GM18520 (cell line): ENCODE measurements at regions not wholly inside any gene's neighbourhood (a gene's known extent, or its start where the extent isn't known, plus 50 kb on each side); places are given as distances from the start of the nearest gene placed in this dataset.
A peak's percentile ranks its signal among the peaks of the same experiment; 100 is the strongest.
"Not testable (repeated sequence)": the region's sequence is repeated elsewhere in the genome, so short reads cannot be mapped to it uniquely, and the experiment has no call there.

Experiments
- ATAC-seq: cut with Tn5 transposase; IDR thresholded peaks from one replicate; pipeline ENCODE4 v1.9.1; 2021; ENCODE audit not compliant: unreplicated experiment

- ATAC-seq: peak; percentile 29
Measured at GRCh38 chr13:79190932-79191331, 215.1 kb downstream of the RBM26 start.

DNA sequence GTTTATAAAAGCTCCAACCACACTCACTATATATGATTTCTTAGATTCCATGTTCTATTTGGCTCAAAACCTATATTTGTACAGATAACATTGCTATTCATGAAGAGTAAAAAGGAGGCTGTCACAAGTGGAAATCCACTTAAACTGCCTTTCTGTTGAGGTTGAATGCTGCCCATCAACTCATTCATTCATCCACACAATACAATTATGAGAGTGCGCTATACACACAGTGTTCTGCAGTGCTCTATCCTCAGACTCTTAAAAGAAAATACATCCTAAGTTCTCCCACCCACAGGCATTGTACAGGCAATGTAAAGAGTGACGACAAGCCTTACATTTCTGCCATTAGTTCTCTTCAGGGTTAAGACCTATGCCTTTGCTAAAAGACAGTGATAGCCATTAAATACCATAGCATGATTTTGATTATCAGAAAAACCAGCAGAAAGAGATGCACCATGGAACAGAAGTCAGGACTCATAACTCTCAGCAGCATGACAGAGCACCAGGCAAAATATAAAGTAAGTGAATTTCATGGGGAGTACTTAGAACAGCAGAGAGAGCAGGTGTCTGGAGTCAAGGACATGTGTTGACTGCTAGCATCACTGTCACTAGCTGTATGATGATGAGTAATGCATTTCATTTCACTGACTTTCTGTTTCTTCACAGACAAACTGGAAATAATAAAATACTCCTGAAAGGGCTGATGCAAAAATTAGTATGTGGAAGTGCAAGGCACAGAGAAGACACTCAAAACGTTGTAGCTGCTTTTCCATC, 218.0 kb downstream of the RBM26 start:
- no peak for ATAC-seq

DNA sequence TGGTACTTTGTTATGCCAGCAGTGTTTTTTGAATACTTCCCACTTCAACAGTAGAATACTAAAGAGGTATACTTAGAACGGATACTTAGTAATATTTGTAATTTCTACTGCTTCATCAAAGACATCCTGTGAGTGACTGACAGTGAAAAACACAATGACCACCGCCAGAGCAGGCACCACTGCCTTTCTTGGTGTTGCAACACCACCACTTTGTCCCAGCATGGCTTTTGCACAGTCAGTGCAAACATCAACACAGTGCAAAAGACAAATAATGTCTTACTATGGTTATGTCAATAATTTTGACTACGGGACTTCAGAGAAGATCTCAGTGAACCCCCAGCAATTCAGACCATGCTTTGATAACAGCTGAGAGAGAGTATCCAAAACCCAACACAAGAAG, 220.5 kb downstream of the RBM26 start:
- ATAC-seq: no peak

DNA sequence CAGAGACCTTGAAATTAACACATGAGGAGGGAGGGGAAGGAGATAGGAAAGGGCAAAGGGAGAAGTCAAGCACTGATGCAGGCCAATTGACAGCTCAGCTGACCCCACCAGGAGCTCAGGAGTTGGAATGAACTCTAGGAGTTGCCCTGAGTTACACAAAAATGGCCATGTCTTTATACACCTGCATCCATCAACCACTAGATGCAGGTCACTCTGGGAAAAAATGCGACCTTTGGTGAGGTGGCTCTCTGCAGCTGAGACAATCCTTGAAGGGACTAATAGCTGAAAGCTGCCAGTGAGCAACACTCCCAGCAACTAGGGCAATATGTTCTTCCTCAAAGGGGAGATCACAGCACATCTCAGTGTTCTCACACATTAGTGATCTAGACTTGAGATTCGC, 222.8 kb downstream of the RBM26 start:
- ATAC-seq: no peak

- ATAC-seq: not testable (repeated sequence)
Measured at GRCh38 chr13:79173691-79174090, 232.4 kb downstream of the RBM26 start.

DNA sequence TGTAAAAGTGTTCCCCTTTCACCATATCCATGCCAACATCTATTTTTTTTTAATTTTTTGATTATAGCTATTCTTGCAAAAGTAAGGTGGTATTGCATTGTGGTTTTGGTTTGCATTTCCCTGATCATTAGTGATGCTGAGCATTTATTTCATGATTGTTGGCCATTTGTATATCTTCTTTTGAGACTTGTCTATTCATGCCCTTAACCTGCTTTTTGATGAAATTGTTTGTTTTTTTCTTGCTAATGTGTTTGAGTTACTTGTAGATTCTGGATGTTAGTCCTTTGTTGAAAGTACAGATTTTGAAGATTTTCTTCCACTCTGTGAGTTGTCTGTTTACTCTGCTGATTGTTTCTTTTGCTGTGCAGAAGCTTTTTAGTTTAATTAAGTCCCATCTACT, 233.1 kb downstream of the RBM26 start:
- ATAC-seq: not testable (repeated sequence)

- no peak for ATAC-seq
Measured at GRCh38 chr13:79171141-79172061, 234.7 kb downstream of the RBM26 start.

DNA sequence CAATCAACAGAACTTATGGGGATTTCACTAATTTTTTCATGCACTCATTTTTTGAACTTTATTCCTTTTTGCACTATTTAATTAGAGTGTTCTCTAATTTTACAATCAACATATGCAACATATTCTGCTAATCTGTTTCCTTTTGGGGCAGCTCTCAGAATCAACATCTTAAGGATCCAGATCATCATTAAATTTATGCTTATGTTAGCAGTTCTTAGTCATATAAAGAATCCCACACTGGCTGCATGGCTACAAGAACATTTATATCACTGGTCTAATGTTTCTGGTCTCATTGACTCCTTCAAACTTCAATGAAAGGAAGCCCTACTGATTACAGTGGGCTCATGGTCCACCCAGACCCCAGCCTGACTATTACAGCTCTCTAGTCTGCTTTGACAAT, 245.2 kb downstream of the RBM26 start:
- ATAC-seq: no peak

DNA sequence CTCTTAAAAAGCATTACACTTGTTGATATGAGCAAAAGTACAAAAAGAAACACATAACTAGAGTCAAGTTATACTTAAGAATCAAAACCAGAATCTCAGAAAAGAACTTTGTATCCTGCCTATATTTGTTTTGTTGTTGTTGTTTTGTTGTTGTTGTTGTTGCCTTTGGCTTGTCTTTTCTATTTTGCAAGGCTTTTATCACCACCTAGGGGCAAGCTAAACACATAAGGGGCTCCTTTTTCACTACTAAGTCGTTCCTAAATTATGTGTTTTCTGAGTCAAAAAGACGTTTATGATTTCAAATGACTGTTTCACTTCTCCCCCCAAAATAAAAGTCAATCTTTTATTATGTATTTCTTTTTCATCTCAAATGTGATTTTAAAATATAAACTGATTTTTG, 250.2 kb downstream of the RBM26 start:
- no peak for ATAC-seq

DNA sequence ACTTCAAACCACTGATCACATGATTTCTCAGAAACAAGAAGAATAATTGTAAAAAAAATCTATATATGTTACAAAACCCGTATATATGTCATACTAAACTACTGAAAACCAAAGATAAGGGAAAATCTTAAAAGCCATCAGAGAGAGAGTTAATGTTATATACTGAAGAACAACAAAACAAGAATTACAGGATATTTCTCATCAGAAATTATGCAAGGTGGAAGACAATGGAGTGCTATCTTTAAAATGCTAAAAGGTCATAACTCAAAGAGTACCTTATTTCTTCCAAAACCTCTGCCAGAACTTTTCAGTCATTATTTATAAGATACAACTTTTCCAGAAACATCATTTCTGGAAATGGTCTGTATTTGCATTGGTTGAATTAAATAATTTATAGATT, 256.8 kb downstream of the RBM26 start:
- no peak for ATAC-seq

GRCh38 chr13:79141082-79141481, 265.0 kb downstream of the RBM26 start:
- ATAC-seq: no peak

DNA sequence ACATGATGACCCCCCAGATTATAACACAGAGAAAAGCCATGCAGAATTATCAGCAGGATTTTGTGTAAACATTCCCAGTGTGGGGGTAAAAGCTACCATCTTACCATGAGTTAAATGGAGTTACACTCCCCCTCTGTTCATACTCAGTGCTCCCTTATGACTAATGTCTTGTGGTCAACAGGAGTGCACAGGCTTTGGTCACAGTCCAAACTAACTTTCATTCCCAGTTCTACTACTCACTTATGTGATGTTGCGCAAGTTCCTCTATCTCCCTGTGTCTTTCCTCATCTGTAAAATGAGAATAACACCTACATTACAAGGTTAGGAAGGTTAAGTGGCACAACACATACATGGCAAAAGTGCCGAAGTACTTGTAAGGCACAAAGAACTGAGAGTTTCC, 277.9 kb downstream of the RBM26 start:
- no peak for ATAC-seq

GRCh38 chr13:79126706-79127105, 279.3 kb downstream of the RBM26 start:
- ATAC-seq: no peak

- ATAC-seq: no peak
Measured at GRCh38 chr13:79124183-79124582, 281.9 kb downstream of the RBM26 start.

DNA sequence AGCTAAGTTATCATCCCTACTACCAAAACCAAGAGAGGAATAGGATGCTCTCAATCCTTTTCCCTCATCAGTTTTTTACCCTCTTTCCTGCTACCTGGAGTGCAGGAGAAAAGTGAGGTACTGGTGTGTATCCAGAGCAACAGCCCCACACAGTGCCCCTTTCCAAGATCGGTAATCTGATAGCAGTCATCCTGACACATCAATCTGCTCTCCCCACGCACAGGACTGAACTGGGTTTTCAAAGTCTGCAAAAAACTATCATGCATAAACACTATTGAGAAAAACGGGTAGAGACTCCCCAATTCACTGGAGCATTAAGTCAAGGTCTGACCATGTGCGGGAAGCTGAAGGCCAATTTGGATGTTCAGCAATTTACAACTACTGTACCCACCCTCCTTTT, 284.8 kb downstream of the RBM26 start:
- no peak for ATAC-seq

- ATAC-seq: no peak
Measured at GRCh38 chr13:79119578-79120107, 286.4 kb downstream of the RBM26 start.

DNA sequence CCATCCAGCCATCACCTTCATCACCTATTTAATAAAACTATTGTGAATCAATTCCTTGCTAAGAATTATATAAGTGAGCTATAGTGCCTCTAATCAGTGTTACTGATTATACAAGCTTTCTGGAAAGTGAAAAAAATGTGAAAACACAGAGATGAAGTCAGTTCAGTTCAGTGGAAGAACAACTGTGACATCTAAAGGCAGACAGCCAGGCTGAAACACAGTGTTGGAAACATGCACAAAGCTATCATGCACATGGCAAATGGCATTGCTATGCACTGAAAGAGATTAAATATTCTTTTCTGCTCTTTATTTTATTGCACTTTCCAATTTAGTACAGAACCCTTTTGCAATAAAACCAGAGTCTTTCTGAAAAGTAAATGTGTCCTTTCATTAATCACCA, 294.0 kb downstream of the RBM26 start:
- no peak for ATAC-seq

GRCh38 chr13:79108914-79109643, 297.0 kb downstream of the RBM26 start:
- peak; percentile 80 for ATAC-seq

DNA sequence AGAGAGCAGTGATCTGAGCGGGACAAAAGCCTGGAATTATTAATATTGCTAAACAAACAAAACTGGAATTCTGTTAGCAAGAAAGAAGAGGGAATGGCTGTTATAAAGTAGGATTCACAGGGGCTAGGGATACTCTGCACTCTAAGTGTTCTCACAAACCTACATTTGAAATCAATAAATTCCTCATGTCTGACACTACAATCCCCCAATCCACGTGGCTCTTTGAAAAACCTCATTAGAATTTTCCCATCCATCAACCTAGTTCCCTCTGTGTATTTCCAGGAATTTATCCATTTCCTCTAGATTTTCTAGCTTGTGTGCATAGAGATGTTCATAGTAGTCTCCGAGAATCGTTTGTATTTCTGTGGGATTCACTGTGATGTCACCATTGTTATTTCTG, 307.5 kb downstream of the RBM26 start:
- no peak for ATAC-seq

DNA sequence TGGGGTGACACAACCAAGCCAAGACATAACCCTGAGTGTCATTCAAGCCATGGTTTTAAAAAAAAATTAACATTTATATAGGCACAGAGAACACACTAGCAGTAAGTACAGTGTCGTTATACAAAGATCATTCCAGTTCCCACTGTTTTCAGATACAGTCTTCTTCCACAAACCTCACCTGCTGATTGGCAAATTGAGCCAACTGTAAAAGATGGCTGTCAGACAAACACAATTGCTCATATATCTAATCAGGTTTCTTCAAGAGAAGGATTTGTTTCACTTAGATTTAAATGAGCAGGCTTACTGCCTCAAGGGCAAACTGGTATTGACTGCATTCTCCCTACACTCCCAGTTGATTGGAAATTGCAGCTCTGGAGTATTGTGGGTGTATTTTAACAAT, 308.9 kb downstream of the RBM26 start:
- no peak for ATAC-seq

DNA sequence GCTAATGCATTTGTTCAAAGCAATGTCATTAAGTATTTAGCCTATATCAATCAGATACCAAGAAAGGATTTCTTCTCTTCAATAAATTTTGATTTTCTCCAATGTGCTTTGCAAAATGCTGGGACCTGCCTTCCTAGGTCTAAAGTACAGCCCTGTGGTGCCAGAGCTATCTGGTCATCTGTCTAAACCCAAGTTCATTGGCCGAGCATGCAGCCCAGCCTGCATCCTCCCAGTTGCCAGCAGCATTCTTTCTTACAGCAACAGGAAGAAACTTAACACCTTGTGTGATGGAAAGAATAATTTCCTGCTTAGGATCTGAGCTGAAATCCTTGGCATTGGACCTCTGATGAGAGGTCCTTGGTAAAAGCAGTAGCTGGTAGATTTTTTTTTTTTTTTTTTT, 310.0 kb downstream of the RBM26 start:
- no peak for ATAC-seq
